H1 (cell line): ENCODE measurements at regions not wholly inside any gene's neighbourhood (a gene's known extent, or its start where the extent isn't known, plus 50 kb on each side); places are given as distances from the start of the nearest gene placed in this dataset.

Experiments
- CTCF ChIA-PET: fragments of 300-600 bp; sonication (Branson Sonifier 250); formaldehyde crosslinking; loops from one replicate; lab custom pipeline; 2021; ENCODE audit not compliant: partially characterized antibody; lab: Charles Lee
- POLR2A ChIA-PET: fragments of 300-600 bp; sonication (Branson Sonifier 250); formaldehyde crosslinking; loops from one replicate; lab custom pipeline; 2021; ENCODE audit warnings: inconsistent platforms; ENCODE audit not compliant: partially characterized antibody; lab: Charles Lee
- DNase-seq, 2 experiments: peaks; one replicate each; pipeline versions ENCODE4 v3.0.0 to v3.0.0-alpha.2; 2010 to 2022; ENCODE audit warnings: low spot score in 2 of 2, low read depth in 1 of 2, mixed read lengths in 1 of 2
- FAIRE-seq: peaks from 2 replicates; lab custom pipeline; 2011; peaks lifted over from hg19 to GRCh38; lab: Jason Lieb, UNC
- H2AFZ ChIP-seq: 2 replicates; pipeline ENCODE4 v1.8.1; 2012; ENCODE audit warnings: low read length, inconsistent platforms
- H2AK5ac ChIP-seq: 2 replicates; pipeline ENCODE4 v1.6.1; 2013; ENCODE audit warnings: low read depth, low read length
- H2BK120ac ChIP-seq: replicated peaks from 2 replicates; pipeline ENCODE3; 2013; ENCODE audit warnings: low read depth, low read length, inconsistent platforms
- H2BK12ac ChIP-seq: 2 replicates; pipeline ENCODE4 v1.6.1; 2013; ENCODE audit warnings: low read depth, low read length
- H2BK15ac ChIP-seq: 2 replicates; pipeline ENCODE4 v1.6.1; 2013; ENCODE audit warnings: low read length
- H2BK20ac ChIP-seq: 2 replicates; pipeline ENCODE4 v1.6.1; 2013; ENCODE audit warnings: low read length
- H2BK5ac ChIP-seq: 2 replicates; pipeline ENCODE4 v1.6.1; 2013; ENCODE audit warnings: low read depth, low read length
- H3K14ac ChIP-seq: 2 replicates; pipeline ENCODE4 v1.6.1; 2013; ENCODE audit warnings: inconsistent platforms; ENCODE audit not compliant: insufficient read length
- H3K18ac ChIP-seq: 2 replicates; pipeline ENCODE4 v1.6.1; 2013; ENCODE audit warnings: low read length; ENCODE audit errors: extremely low read depth
- H3K23ac ChIP-seq: 2 replicates; pipeline ENCODE4 v1.6.1; 2013; ENCODE audit warnings: inconsistent platforms; ENCODE audit not compliant: insufficient read length
- H3K23me2 ChIP-seq: 2 replicates; pipeline ENCODE4 v1.6.1; 2013; ENCODE audit warnings: low read depth, low read length
- H3K27ac ChIP-seq: 2 replicates; pipeline ENCODE4 v1.6.1; 2011; ENCODE audit warnings: low read depth, low read length, inconsistent platforms
- H3K27me3 ChIP-seq, 4 experiments: replicated peaks in 1 of 4; 1 replicate in 1 of 4; 2 replicates in 3 of 4; pipeline versions ENCODE4 v1.6.1 to v1.8.1; 2011 to 2013; ENCODE audit warnings: low read length in 3 of 4, mild to moderate bottlenecking in 3 of 4, inconsistent platforms in 2 of 4, mixed read lengths in 2 of 4, moderate library complexity in 1 of 4; ENCODE audit not compliant: control insufficient read depth in 3 of 4, insufficient read depth in 3 of 4; ENCODE audit errors: extremely low read depth in 1 of 4
- H3K36me3 ChIP-seq, 4 experiments: 2 replicates each; pipeline versions ENCODE4 v1.6.1 to v1.8.1; 2011 to 2013; ENCODE audit warnings: mild to moderate bottlenecking in 4 of 4, low read length in 3 of 4, moderate library complexity in 2 of 4, control low read depth in 1 of 4, inconsistent platforms in 1 of 4; ENCODE audit not compliant: insufficient read depth in 4 of 4, control insufficient read depth in 2 of 4
- H3K4ac ChIP-seq: replicated peaks from 2 replicates; pipeline ENCODE3; 2013; ENCODE audit warnings: low read length, low read depth, mixed read lengths, inconsistent platforms; ENCODE audit not compliant: insufficient read length
- H3K4me1 ChIP-seq, 4 experiments: replicated peaks in 1 of 4; 1 replicate in 1 of 4; 2 replicates in 3 of 4; pipeline versions ENCODE4 v1.6.1 to v1.8.1; 2011 to 2013; ENCODE audit warnings: low read length in 3 of 4, inconsistent platforms in 2 of 4, mixed read lengths in 1 of 4; ENCODE audit not compliant: insufficient read depth in 4 of 4, control insufficient read depth in 3 of 4
- H3K4me2 ChIP-seq, 2 experiments: 2 replicates each; pipeline versions ENCODE4 v1.6.1 to v1.8.1; 2011 to 2013; ENCODE audit warnings: low read depth in 2 of 2, low read length in 2 of 2, control low read depth in 1 of 2, inconsistent platforms in 1 of 2, mild to moderate bottlenecking in 1 of 2; ENCODE audit not compliant: insufficient read depth in 1 of 2
- H3K4me3 ChIP-seq, 4 experiments: fragments of 200-600, 300-600 bp in 1 of 4; sonication (generic), shearing (Covaris generic), sonication (Bioruptor Twin) in 1 of 4; 2 replicates each; pipeline versions ENCODE4 v1.5.1 to v1.8.1; 2011 to 2016; ENCODE audit warnings: low read length in 4 of 4, low read depth in 3 of 4, control low read depth in 2 of 4, inconsistent platforms in 2 of 4, mild to moderate bottlenecking in 2 of 4, mixed read lengths in 1 of 4, moderate library complexity in 1 of 4; ENCODE audit not compliant: insufficient read depth in 2 of 4; ENCODE audit errors: extremely low read depth in 1 of 4
- H3K56ac ChIP-seq: replicated peaks from 2 replicates; pipeline ENCODE3; 2013; ENCODE audit warnings: low read depth, mild to moderate bottlenecking, mixed read lengths, low read length, inconsistent platforms; ENCODE audit not compliant: insufficient read length
- H3K79me1 ChIP-seq: 2 replicates; pipeline ENCODE4 v1.6.1; 2013; ENCODE audit warnings: low read depth, low read length, control low read depth
- H3K79me2 ChIP-seq, 2 experiments: 2 replicates each; pipeline versions ENCODE4 v1.6.1 to v1.8.1; 2012 to 2013; ENCODE audit warnings: low read length in 2 of 2, mild to moderate bottlenecking in 2 of 2, inconsistent platforms in 1 of 2; ENCODE audit not compliant: insufficient read depth in 2 of 2, control insufficient read depth in 1 of 2
- H3K9ac ChIP-seq, 4 experiments: replicated peaks in 1 of 4; 1 replicate in 1 of 4; 2 replicates in 3 of 4; pipeline versions ENCODE4 v1.6.1 to v1.8.1; 2011 to 2013; ENCODE audit warnings: low read depth in 3 of 4, low read length in 3 of 4, control low read depth in 2 of 4, mild to moderate bottlenecking in 2 of 4, moderate library complexity in 2 of 4, inconsistent platforms in 1 of 4; ENCODE audit errors: extremely low read depth in 1 of 4
- H3K9me3 ChIP-seq, 2 experiments: 2 replicates each; pipeline versions ENCODE4 v1.6.1 to v1.8.1; 2012 to 2013; ENCODE audit warnings: mild to moderate bottlenecking in 2 of 2, moderate library complexity in 2 of 2, control low read depth in 1 of 2, inconsistent platforms in 1 of 2, low read depth in 1 of 2, low read length in 1 of 2, mixed read lengths in 1 of 2; ENCODE audit not compliant: insufficient read depth in 2 of 2
- H4K20me1 ChIP-seq, 2 experiments: replicated peaks in 1 of 2; 2 replicates each; pipeline versions ENCODE3 to v1.8.1; 2011 to 2013; ENCODE audit warnings: inconsistent platforms in 2 of 2, low read length in 2 of 2, mild to moderate bottlenecking in 1 of 2; ENCODE audit not compliant: insufficient read depth in 2 of 2, control insufficient read depth in 1 of 2
- H4K5ac ChIP-seq: 2 replicates; pipeline ENCODE4 v1.6.1; 2013; ENCODE audit warnings: low read length, low read depth, mixed read lengths, inconsistent platforms; ENCODE audit not compliant: insufficient read length
- H4K8ac ChIP-seq: 2 replicates; pipeline ENCODE4 v1.8.0; 2013; ENCODE audit warnings: mild to moderate bottlenecking, moderate library complexity, low read length, inconsistent platforms; ENCODE audit not compliant: insufficient read depth; ENCODE audit errors: extremely low read depth
- H4K91ac ChIP-seq: replicated peaks from 2 replicates; pipeline ENCODE3; 2013; ENCODE audit warnings: low read length, mixed read lengths, inconsistent platforms; ENCODE audit not compliant: insufficient read length
- ASH2L ChIP-seq: fragments of 200-600, 300-600 bp; sonication (generic); IDR thresholded peaks from one replicate; pipeline ENCODE4 v1.7.1; 2017; ENCODE audit warnings: low read length
- CHD2 ChIP-seq: IDR thresholded peaks from 2 replicates; pipeline ENCODE4 v1.6.1; 2012; ENCODE audit warnings: low read length, improper control_type of control experiment
- EGR1 ChIP-seq: IDR thresholded peaks from 2 replicates; pipeline ENCODE4 v1.6.1; 2011; ENCODE audit warnings: low read depth, low read length, borderline replicate concordance
- MAX ChIP-seq: IDR thresholded peaks from 2 replicates; pipeline ENCODE4 v1.6.1; 2012; ENCODE audit warnings: inconsistent platforms
- TEAD4 ChIP-seq: IDR thresholded peaks from 2 replicates; pipeline ENCODE4 v1.6.1; 2012; ENCODE audit warnings: low read depth, low read length, inconsistent platforms, mixed read lengths
- WGBS, 2 experiments: shearing (Covaris generic) in 1 of 2; methylation state at CpG; one replicate each; pipeline versions ENCODE4 v1.1.6 to v1.1.7; 2013 to 2015; ENCODE audit warnings: low lambda C conversion rate in 2 of 2, mixed read lengths in 2 of 2, inconsistent platforms in 1 of 2, low coverage in 1 of 2, missing lambda C conversion rate in 1 of 2; ENCODE audit not compliant: insufficient replicate concordance in 2 of 2, insufficient coverage in 1 of 2, insufficient read length in 1 of 2; ENCODE audit errors: extremely low coverage in 1 of 2, missing lambda C conversion rate in 1 of 2; 5-methylcytosine and 5-hydroxymethylcytosine counted together
- TF ChIP-seq, protein P1 (sequence below): IDR thresholded peaks from 2 replicates; pipeline ENCODE4 v1.6.1; 2011; ENCODE audit warnings: low read length, improper control_type of control experiment

GRCh38 chr1:164918140-164918539 is 359.2 kb downstream of the PBX1 start:
- H2AFZ ChIP-seq, result no peak overlapping the region
- H3K4me2 ChIP-seq, result no peak overlapping the region
- no peak overlapping the region for H4K91ac ChIP-seq
- no peaks in the 10 kb centered on the region for H3K79me1 ChIP-seq
- H4K20me1 ChIP-seq, result no peaks in the 10 kb centered on the region
- H3K36me3 ChIP-seq, result no peaks in the 10 kb centered on the region
- H3K79me2 ChIP-seq, result no peaks in the 10 kb centered on the region
- WGBS, 2 experiments, result 96% methylated on average over 2 of the region's 2 CpGs; no CpG with 5 or more reads in 1 of the 2 experiments
- ChIA-PET CTCF (interaction anchor here (0.6 to 2.4 kb wide), 2 partner anchors 17 to 89 kb away, joined by 3 to 7 read pairs; no protein-coding TSS in a partner anchor), POLR2A (no interaction called here)
- H3K18ac ChIP-seq, result no peak overlapping the region
- H2BK12ac ChIP-seq, result no peak overlapping the region
- H4K5ac ChIP-seq, result no peak overlapping the region
- no peaks in the 10 kb centered on the region for H3K23me2 ChIP-seq
- H3K9ac ChIP-seq, result no peak overlapping the region
- H3K4me3 ChIP-seq, result no peak overlapping the region
- no peak overlapping the region for H3K14ac ChIP-seq
- DNase-seq (no peak), FAIRE-seq (no peak)
- no peak overlapping the region for H3K27ac ChIP-seq
- H3K56ac ChIP-seq, result no peak overlapping the region
- no peak overlapping the region for H3K4ac ChIP-seq
- no peak overlapping the region for H2AK5ac ChIP-seq
- H3K4me1 ChIP-seq, result peaks cover 0 to 2% (median 0%) of the 10 kb centered on the region in 4 experiments; a peak in 1 of 7 replicates
- H3K27me3 ChIP-seq, result no peaks in the 10 kb centered on the region
- no peak overlapping the region for H3K23ac ChIP-seq
- no peak overlapping the region for H2BK5ac ChIP-seq
- H2BK20ac ChIP-seq, result no peak overlapping the region
- no peak overlapping the region for H2BK120ac ChIP-seq
- H4K8ac ChIP-seq, result no peak overlapping the region
- H3K9me3 ChIP-seq, result no peaks in the 10 kb centered on the region
- no peak overlapping the region for H2BK15ac ChIP-seq
- TF ChIP-seq ASH2L, result no peak
- TF ChIP-seq EGR1, result no peak
- no peak for TF ChIP-seq CHD2
- TF ChIP-seq MAX, result no peak
- no peak for TF ChIP-seq TEAD4
- TF ChIP-seq, protein P1, sequence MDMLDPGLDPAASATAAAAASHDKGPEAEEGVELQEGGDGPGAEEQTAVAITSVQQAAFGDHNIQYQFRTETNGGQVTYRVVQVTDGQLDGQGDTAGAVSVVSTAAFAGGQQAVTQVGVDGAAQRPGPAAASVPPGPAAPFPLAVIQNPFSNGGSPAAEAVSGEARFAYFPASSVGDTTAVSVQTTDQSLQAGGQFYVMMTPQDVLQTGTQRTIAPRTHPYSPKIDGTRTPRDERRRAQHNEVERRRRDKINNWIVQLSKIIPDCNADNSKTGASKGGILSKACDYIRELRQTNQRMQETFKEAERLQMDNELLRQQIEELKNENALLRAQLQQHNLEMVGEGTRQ, result no peak
